HG03066 (cell line): ENCODE measurements at regions not wholly inside any gene's neighbourhood (a gene's known extent, or its start where the extent isn't known, plus 50 kb on each side); places are given as distances from the start of the nearest gene placed in this dataset.

Experiments used
- ATAC-seq: cut with Tn5 transposase; IDR thresholded peaks from one replicate; pipeline ENCODE4 v1.9.1; 2021; ENCODE audit warnings: low read depth; ENCODE audit not compliant: unreplicated experiment

- no peak for ATAC-seq
These were observed 287.0 kb upstream of the IGFBP3 start for GRCh38 chr7:46207931-46208634.

DNA sequence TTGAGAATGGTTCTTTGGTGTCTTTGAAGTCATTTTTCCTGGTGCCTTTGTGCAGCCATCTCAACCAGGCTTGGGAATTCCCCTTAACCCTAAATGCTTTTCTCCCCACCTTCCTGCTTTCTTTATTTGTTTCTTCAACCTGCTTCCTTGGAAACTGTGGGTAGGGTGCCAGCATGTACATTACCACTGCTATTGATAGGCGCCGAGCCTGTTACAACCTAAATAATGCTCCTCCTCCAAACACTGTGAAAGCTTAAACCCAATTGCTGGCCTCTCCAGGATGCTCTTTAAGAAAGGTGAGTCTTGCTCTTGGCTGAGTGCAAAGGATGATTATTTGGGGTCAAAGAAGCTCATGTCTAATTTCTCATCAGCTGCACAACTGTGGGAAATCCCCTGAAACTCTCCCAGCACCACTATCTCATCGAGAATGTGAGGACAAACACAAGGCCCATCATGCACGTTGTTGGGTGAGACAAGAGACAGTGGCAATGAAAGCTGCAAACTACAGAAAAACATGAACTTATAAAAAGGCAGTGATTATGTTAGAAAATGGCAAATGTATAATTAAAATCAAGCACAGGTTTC is 285.5 kb upstream of the IGFBP3 start:
- ATAC-seq, result no peak

DNA sequence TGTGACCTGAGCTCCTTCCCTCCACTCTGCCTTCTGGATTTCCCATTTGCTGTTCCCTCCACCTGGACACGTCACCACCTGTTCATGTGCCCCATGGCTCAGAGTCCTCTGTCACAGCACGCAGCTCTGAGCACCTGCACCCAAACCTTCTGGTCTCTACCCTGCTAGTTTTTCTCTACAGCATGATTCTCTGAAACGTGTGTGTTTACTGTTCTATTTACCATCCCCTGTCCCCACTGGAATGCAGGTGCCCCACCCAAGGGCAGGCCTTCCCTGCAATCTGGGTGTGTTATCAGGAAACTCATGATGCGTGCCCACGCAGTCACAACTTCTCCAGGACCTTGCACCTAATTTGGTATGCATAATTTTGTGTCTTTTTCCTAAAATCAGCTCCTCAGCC is 284.4 kb upstream of the IGFBP3 start:
- ATAC-seq, result no peak

DNA sequence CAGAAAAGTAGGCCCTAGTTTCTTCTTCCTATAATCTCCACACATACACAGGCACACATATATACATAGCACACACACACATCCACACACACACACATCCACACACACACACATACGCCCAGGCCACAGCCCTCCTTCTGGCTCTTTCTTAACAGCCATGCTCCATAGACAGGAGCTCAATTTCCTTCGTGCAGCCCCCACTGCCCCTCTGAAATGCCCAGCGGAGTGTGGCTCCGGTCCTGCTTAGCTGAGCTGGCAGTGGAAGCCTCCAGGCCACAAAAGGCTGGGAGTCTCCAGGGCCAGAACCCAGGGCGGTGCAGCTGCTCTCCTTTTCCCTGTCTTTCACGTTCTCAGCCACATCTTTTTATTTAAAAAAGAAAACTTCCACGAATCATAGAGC is 282.9 kb upstream of the IGFBP3 start:
- ATAC-seq, result no peak

DNA sequence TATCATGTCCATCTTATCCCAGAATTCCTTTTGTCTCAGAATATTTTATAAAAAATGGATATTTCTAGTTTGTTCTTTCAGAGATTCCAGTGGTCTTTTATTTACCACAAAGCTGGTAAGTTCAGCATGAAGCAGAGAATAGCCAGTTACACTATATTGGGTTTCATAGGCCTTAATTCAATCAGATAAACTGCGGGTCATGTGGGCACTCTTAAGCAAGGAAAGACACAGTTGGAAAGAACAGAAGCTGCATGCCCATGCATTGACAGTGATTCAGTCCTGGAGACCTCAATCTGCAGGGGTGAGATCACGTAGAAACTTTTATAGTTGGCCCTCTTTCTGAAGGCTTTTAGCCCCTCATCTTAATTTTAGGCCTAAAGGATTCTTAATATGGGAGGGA is 281.3 kb upstream of the IGFBP3 start:
- ATAC-seq, result no peak

DNA sequence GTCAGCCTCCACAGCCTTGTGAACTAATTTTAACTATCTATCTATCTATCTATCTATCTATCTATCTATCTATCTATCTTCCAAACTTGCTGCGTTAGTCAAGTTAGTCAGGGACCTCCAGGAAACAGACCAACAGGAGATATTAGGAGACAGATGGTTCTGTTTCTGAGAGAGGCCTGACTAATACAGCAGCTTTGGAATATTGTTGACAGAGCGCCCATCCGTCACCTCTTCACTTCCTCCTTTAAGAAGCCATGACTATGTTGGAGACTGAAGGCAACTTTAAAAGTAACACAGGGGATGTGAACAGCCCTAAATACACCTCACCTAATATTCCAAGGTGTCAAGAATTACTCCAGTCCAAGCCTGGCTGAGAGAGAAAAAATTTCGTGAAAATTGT is 280.9 kb upstream of the IGFBP3 start:
- no peak for ATAC-seq

GRCh38 chr7:46198701-46199100 is 277.6 kb upstream of the IGFBP3 start:
- no peak for ATAC-seq

GRCh38 chr7:46197785-46198540 is 276.9 kb upstream of the IGFBP3 start:
- no peak for ATAC-seq

DNA sequence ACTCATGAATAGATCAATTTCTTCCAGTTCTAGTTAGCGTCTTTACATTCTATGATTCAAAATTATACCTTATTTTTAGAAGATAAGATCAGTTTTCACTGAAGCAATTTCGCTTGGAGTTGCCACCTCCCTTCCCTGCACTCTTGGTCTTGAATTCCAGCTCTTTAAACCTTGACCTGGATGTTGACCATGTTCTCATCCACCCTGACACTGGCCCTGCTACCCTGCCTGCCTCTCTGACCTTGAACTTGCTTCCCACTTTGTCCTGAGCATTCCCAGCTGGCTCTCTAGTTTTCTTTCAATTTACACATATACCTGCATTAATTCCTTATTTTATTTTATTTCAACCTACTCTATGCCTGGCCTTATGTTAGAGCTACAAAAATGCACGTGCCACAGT is 274.9 kb upstream of the IGFBP3 start:
- no peak for ATAC-seq

GRCh38 chr7:46192271-46192670 is 271.2 kb upstream of the IGFBP3 start:
- ATAC-seq, result no peak

DNA sequence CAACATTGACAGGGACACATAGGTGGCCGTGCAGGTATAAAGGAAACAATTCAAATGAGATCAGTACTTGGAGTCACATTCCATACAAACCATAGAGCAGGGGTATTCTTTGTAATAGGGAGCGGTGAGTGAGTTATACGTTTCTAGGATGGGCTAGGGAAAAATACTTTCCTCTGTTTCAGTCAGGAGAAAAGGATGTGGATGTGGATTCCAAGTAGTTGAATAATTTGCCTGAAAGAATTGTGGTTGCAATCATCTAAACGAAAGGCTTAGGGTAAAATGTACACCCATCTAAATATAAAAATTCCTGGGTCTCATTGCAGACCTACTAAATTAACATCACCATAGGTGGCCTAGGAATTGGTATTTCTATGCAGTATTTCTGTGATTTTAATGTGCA is 270.7 kb upstream of the IGFBP3 start:
- no peak for ATAC-seq

GRCh38 chr7:46191296-46191695 is 270.2 kb upstream of the IGFBP3 start:
- no peak for ATAC-seq

DNA sequence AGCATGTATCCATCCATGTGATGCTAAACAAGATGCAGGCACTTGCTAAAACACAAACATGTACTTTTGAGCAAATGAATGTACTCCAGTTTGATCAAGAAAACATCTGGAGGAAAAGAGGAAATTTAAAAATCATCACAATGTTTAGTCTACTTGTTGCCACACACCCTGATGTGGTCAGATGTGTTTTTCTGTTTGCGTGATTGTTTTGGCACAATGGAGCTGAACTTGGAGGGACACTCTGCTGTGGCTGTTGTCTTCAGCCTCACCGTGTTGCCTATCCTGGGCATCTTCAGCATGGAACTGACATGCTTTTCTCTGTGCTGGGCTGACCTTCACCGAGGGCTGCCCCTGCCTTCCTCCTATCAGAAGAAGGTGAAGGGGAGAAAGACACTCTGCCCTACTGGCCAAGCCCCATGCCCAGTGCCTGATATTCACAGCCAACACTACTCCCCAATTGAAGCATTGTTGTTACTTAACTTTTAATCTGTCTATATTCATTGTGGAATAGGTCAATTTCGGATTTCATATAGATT is 268.3 kb upstream of the IGFBP3 start:
- ATAC-seq, result no peak

GRCh38 chr7:46186131-46186530 is 265.1 kb upstream of the IGFBP3 start:
- ATAC-seq, result no peak

DNA sequence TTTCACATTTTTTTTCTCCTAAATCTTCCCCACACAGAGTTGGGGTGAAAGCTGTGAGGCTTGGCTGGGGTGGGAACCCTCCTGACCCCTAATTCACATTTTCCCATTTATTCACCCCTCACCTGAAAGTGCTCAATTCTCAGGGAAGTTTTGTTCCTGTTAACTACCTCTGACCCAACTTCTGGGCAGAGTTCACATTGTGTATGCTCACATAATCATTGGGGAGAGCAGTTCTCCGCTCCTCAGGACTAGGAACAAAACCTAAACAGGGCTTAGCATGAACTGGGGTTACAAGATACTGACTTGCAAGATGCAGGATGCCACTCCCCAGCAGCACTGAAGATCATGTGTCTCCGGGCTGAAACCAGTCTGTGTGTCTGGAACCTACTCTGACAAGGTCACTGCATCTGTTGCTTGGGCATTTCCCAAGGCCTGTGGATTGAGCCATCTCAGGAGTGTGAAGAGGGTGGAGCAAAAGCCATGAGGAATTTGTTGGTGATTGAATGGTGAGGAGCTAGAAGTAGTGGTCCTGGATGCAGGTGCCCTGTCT is 258.1 kb upstream of the IGFBP3 start:
- no peak for ATAC-seq

GRCh38 chr7:46178661-46179060 is 257.6 kb upstream of the IGFBP3 start:
- no peak for ATAC-seq

- ATAC-seq, result no peak
These were observed 256.7 kb upstream of the IGFBP3 start for GRCh38 chr7:46177821-46178220.

DNA sequence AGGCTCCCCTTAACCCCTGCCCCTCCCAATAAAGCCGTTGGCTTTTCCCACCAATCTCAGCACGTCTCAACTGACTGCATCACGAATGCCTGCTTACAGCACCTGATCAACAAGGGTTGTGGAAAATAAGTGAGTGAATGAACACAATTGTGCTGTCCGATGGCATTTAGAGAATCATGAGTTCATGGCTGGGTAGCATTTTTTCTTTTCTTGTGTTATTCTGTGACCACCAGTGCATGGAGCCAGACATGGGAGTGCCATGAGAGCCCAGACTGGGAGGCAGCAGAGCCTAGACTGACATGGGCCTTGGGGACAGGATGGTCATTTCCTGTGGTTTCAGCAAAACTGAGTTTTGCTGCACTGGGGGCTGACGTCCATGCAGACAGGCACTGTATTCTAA is 254.1 kb upstream of the IGFBP3 start:
- no peak for ATAC-seq

- no peak for ATAC-seq
These were observed 253.1 kb upstream of the IGFBP3 start for GRCh38 chr7:46174196-46174580.

DNA sequence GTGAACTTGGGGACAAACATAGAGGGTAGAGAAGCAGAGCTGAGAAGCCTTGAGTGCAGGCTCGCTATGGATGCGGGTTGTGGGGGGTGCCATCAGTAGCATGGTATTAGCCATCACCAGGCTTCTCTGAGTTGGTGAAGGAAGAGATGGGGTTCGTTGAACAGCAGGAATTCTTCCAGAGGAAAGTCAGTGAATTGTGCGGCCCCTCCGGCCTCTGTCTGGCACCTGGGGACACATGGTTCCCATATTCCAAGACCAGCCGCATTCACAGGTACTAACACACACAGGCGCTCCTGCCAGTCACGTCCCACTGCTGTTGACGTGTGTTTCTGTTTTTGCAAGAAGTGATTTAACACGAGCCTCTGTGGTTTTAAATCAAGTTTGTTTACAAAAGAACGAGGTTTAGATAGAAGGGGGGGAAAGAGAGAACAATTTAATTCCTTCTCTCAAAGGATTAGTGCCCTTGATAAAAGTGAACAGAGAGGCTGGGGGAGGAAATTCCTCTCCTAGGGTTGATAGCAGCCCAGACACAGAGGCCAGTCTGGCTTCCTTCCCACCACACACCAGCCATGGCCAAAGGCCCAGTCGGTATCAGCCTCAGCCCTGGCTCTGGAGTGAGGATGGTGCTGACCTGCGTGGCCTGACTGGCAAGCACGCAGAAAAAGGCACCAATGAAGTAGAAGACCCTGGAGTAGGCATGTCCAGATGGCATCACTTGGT is 252.6 kb upstream of the IGFBP3 start:
- ATAC-seq, result no peak

- no peak for ATAC-seq
These were observed 249.7 kb upstream of the IGFBP3 start for GRCh38 chr7:46170792-46171191.
